ENCODE measurements at regions not wholly inside any gene's neighbourhood (a gene's known extent, or its start where the extent isn't known, plus 50 kb on each side); places are given as distances from the start of the nearest gene placed in this dataset.
A peak's percentile ranks its signal among the peaks of the same experiment; 100 is the strongest.

DNA sequence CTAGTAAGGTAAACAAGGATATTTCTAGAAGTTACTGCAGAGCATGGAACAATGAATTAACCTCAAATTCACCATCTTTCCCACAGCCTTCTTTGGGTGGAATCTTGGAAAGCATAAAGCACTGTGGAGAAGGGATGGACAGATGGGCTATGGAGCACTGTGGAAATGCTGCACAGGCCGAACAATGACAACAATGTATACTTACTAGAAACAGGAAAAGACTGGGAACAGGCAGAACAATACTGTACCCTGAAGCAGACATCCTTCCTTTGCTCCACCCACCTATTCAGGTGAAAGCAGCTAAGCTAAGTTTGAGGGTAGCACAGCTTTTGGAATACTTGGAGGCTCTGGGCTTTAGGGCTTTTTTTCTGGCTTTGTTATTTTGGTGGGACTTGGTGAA, 250.6 kb upstream of the KLF8 start:
- Histone ChIP-seq H3K9ac (ENCODE audit: low read length in 5 of 5) (no peak overlapping the region), H3K4me1 (ENCODE audit: control insufficient read depth in 5 of 5, insufficient read depth in 5 of 5, low read length in 5 of 5) (no peaks in the 10 kb centered on the region), H3K9me3 (ENCODE audit: control insufficient read depth in 5 of 5, low read length in 5 of 5) (peaks cover 3 to 24% (median 16%) of the 10 kb centered on the region in 5 donors), H3K27me3 (ENCODE audit: control insufficient read depth in 5 of 5, insufficient read depth in 4 of 5, low read length in 5 of 5) (no peaks in the 10 kb centered on the region), H3K27ac (ENCODE audit: low read depth, low read length) (no peak overlapping the region), H3K4me3 (ENCODE audit: low read depth in 1 of 5, low read length in 5 of 5) (no peak overlapping the region), H3K36me3 (ENCODE audit: control insufficient read depth in 5 of 5, insufficient read depth in 5 of 5, low read length in 5 of 5) (no peaks in the 10 kb centered on the region)

DNA sequence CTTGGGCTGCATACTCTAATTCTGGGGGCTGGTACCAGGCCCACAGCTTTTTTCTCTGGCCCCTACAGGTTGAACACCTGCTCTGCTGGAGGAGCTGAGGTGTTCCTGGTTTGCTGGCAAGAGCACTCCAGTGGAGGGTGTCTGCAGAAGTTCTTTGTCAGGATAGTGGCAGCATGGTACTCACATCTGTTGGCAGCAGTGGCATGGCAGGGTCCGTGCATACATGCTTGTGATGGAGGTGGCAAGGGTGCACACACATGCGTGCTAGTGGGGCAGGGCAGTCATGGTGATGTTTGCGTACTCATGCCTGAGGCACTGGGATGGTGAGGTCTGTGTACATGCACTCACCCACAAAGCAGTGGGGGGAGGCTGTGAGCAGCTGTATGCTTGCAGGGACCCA, 235.5 kb upstream of the KLF8 start:
- Histone ChIP-seq H3K9me3 (ENCODE audit: control insufficient read depth in 5 of 5, low read length in 5 of 5) (peaks cover 0 to 5% (median 0%) of the 10 kb centered on the region in 5 donors), H3K4me3 (ENCODE audit: low read depth in 1 of 5, low read length in 5 of 5) (peak overlapping the region in 1 of 5 donors; percentile 0), H3K36me3 (ENCODE audit: control insufficient read depth in 5 of 5, insufficient read depth in 5 of 5, low read length in 5 of 5) (no peaks in the 10 kb centered on the region), H3K27ac (ENCODE audit: low read depth, low read length) (no peak overlapping the region), H3K9ac (ENCODE audit: low read length in 5 of 5) (no peak overlapping the region), H3K4me1 (ENCODE audit: control insufficient read depth in 5 of 5, insufficient read depth in 5 of 5, low read length in 5 of 5) (no peaks in the 10 kb centered on the region), H3K27me3 (ENCODE audit: control insufficient read depth in 5 of 5, insufficient read depth in 4 of 5, low read length in 5 of 5) (peaks cover 0 to 9% (median 8%) of the 10 kb centered on the region in 5 donors)

DNA sequence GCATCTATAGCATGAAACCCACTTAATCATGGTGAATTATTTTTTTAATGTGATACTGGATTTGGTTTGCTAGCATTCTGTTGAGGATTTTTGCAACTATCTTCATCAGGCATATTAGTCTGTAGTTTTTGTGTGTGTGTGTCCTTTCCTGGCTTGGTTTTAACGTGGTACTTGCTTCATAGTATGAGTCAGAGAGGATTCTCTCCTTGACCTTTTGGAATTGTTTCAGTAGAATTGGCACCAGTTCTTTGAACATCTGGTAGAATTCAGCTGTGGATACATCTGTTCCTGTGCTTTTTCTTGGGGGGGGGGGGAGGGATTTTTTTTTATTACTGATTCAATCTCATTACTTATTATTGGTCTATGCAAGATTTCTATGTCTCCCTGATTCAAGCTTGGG, 232.0 kb upstream of the KLF8 start:
- H3K9ac ChIP-seq (ENCODE audit: low read length in 5 of 5): no peak overlapping the region

DNA sequence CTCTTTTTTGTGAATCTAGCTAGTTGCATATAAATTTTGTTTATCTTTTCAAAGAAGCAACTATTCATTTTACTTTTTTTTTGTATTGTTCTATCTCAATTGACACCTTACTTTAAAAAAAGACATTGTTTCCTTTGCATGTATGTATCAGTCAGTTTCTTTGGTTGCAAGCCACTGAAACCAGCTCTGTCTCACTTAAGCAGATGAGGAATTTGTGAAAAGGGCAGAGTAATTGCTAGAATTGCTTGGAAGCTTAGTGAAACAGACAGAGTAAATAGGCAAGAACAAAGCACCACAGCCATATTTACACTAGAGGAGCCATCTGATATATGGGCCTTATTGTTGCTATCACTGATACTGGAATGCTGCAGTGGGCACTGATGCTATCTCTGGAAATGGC, 231.4 kb upstream of the KLF8 start:
- peaks cover 0 to 15% (median 7%) of the 10 kb centered on the region in 5 donors for H3K27me3 ChIP-seq (ENCODE audit: control insufficient read depth in 5 of 5, insufficient read depth in 4 of 5, low read length in 5 of 5)
- H3K4me1 ChIP-seq (ENCODE audit: control insufficient read depth in 5 of 5, insufficient read depth in 5 of 5, low read length in 5 of 5): no peaks in the 10 kb centered on the region
- H3K4me3 ChIP-seq (ENCODE audit: low read depth in 1 of 5, low read length in 5 of 5): no peak overlapping the region
- H3K9ac ChIP-seq (ENCODE audit: low read length in 5 of 5): no peak overlapping the region
- H3K36me3 ChIP-seq (ENCODE audit: control insufficient read depth in 5 of 5, insufficient read depth in 5 of 5, low read length in 5 of 5): no peaks in the 10 kb centered on the region
- no peak overlapping the region for H3K27ac ChIP-seq (ENCODE audit: low read depth, low read length)
- no peaks in the 10 kb centered on the region for H3K9me3 ChIP-seq (ENCODE audit: control insufficient read depth in 5 of 5, low read length in 5 of 5)

More for the DNA sequence above, 232.0 kb upstream of the KLF8 start:
- no peaks in the 10 kb centered on the region for H3K4me1 ChIP-seq (ENCODE audit: control insufficient read depth in 5 of 5, insufficient read depth in 5 of 5, low read length in 5 of 5)
- H3K36me3 ChIP-seq (ENCODE audit: control insufficient read depth in 5 of 5, insufficient read depth in 5 of 5, low read length in 5 of 5): no peaks in the 10 kb centered on the region
- H3K9me3 ChIP-seq (ENCODE audit: control insufficient read depth in 5 of 5, low read length in 5 of 5): no peaks in the 10 kb centered on the region
- H3K27me3 ChIP-seq (ENCODE audit: control insufficient read depth in 5 of 5, insufficient read depth in 4 of 5, low read length in 5 of 5): peaks cover 0 to 9% (median 8%) of the 10 kb centered on the region in 5 donors
- H3K4me3 ChIP-seq (ENCODE audit: low read depth in 1 of 5, low read length in 5 of 5): no peak overlapping the region
- no peak overlapping the region for H3K27ac ChIP-seq (ENCODE audit: low read depth, low read length)

DNA sequence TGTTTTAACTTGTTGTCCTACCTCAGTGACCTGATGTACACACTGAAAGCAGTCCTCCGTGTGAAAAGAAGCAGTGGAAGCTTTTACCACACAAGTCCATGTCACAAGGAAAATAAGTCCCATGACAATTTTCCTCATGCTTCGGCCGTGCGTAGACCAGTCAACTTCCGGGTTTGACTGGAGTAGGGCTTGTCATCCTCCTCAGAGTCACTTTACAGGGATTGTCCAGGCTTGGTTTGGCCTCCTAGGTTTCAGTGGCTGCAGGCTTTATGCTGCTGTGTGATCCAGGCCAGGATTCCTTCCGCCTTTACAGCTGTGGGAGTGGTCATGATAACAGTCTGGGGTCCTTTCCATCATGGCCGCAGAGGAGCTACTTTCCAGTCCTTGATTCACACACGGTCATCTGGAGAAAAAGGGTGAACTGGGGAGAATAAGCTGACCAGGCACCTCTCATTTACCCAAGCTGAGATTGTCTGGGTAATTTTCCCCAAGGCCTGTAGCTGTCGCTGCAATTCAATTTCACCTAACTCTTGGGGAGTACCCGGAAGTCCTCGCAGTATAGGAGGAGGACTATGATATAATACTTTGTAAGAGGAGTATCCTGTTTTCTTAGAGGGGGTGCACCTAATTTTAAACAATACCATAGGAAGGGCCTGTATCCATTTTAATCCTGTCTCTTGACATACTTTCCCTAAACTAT, 206.1 kb upstream of the KLF8 start:
- H3K9me3 ChIP-seq (ENCODE audit: control insufficient read depth in 5 of 5, low read length in 5 of 5): peaks cover 0 to 7% (median 0%) of the 10 kb centered on the region in 5 donors
- H3K4me1 ChIP-seq (ENCODE audit: control insufficient read depth in 5 of 5, insufficient read depth in 5 of 5, low read length in 5 of 5): no peaks in the 10 kb centered on the region
- H3K9ac ChIP-seq (ENCODE audit: low read length in 5 of 5): no peak overlapping the region
- peaks cover 0 to 2% (median 0%) of the 10 kb centered on the region in 5 donors for H3K27me3 ChIP-seq (ENCODE audit: control insufficient read depth in 5 of 5, insufficient read depth in 4 of 5, low read length in 5 of 5)
- H3K27ac ChIP-seq (ENCODE audit: low read depth, low read length): no peak overlapping the region
- H3K36me3 ChIP-seq (ENCODE audit: control insufficient read depth in 5 of 5, insufficient read depth in 5 of 5, low read length in 5 of 5): no peaks in the 10 kb centered on the region
- H3K4me3 ChIP-seq (ENCODE audit: low read depth in 1 of 5, low read length in 5 of 5): no peak overlapping the region

DNA sequence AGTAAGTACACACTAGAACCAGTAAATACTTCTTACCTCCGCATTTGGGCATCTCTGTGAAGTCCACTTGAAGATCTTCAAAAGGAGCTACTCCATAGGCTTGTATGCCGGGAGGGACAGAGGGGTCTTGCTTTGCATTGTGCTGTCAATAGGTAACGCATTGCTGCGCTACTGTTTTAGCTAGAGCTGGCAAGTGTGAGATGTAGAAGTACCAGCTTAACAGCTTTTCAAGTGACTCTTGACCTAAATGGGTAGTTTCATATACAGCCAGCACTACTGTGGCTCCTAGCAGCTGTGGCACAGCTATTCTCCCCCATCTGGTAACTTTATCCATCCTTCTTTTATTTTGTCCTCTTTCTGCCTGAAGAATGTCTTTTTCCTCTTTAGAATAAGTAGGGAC, 205.3 kb upstream of the KLF8 start:
- Histone ChIP-seq H3K36me3 (ENCODE audit: control insufficient read depth in 5 of 5, insufficient read depth in 5 of 5, low read length in 5 of 5) (no peaks in the 10 kb centered on the region), H3K27me3 (ENCODE audit: control insufficient read depth in 5 of 5, insufficient read depth in 4 of 5, low read length in 5 of 5) (peaks cover 0 to 2% (median 0%) of the 10 kb centered on the region in 5 donors), H3K4me1 (ENCODE audit: control insufficient read depth in 5 of 5, insufficient read depth in 5 of 5, low read length in 5 of 5) (no peaks in the 10 kb centered on the region), H3K9me3 (ENCODE audit: control insufficient read depth in 5 of 5, low read length in 5 of 5) (peaks cover 0 to 7% (median 0%) of the 10 kb centered on the region in 5 donors), H3K9ac (ENCODE audit: low read length in 5 of 5) (no peak overlapping the region), H3K27ac (ENCODE audit: low read depth, low read length) (no peak overlapping the region), H3K4me3 (ENCODE audit: low read depth in 1 of 5, low read length in 5 of 5) (no peak overlapping the region)

DNA sequence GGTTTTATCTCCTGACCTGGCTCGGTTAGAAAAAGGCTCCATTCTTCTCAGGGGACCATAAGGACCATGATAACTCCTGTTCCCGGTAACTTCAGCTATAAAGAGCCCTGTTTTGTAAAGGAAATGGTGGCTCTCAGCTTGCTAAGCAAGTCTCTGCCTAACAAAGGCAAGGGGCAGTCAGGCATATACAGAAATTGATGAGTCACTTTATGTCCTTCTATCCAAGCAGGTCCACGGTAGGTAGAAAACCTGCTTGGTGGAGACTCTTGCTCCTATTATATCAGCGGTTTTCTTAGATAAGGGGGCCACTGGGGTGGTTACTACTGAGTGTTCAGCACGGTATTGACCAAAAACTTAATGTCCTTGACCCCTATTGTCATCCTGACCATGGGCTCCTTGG, 203.0 kb upstream of the KLF8 start:
- H3K4me3 ChIP-seq (ENCODE audit: low read depth in 1 of 5, low read length in 5 of 5): no peak overlapping the region
- H3K4me1 ChIP-seq (ENCODE audit: control insufficient read depth in 5 of 5, insufficient read depth in 5 of 5, low read length in 5 of 5): no peaks in the 10 kb centered on the region
- peaks cover 0 to 7% (median 0%) of the 10 kb centered on the region in 5 donors for H3K9me3 ChIP-seq (ENCODE audit: control insufficient read depth in 5 of 5, low read length in 5 of 5)
- no peak overlapping the region for H3K9ac ChIP-seq (ENCODE audit: low read length in 5 of 5)
- H3K27ac ChIP-seq (ENCODE audit: low read depth, low read length): no peak overlapping the region
- H3K27me3 ChIP-seq (ENCODE audit: control insufficient read depth in 5 of 5, insufficient read depth in 4 of 5, low read length in 5 of 5): peaks cover 0 to 2% (median 0%) of the 10 kb centered on the region in 5 donors
- no peaks in the 10 kb centered on the region for H3K36me3 ChIP-seq (ENCODE audit: control insufficient read depth in 5 of 5, insufficient read depth in 5 of 5, low read length in 5 of 5)

DNA sequence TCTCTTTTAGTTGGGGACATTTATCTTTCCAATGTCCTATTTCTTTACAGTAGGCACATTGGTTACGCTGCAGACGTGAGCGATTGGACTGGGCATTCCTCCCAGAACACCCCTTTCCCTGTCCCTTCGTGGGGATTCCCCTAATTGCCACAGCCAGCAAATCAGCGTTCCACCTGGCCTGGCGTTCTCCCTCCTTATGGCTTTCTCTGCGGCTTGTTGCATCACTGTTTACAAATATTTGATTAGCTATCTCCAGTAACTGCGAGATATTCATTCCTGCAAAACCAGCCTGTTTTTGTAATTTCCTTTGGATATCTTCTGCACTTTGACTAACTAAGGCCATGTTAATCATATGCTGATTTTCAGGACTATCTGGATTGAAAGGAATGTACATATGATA, 202.5 kb upstream of the KLF8 start:
- no peaks in the 10 kb centered on the region for H3K36me3 ChIP-seq (ENCODE audit: control insufficient read depth in 5 of 5, insufficient read depth in 5 of 5, low read length in 5 of 5)
- peaks cover 0 to 7% (median 0%) of the 10 kb centered on the region in 5 donors for H3K9me3 ChIP-seq (ENCODE audit: control insufficient read depth in 5 of 5, low read length in 5 of 5)
- H3K4me3 ChIP-seq (ENCODE audit: low read depth in 1 of 5, low read length in 5 of 5): no peak overlapping the region
- H3K9ac ChIP-seq (ENCODE audit: low read length in 5 of 5): no peak overlapping the region
- H3K4me1 ChIP-seq (ENCODE audit: control insufficient read depth in 5 of 5, insufficient read depth in 5 of 5, low read length in 5 of 5): no peaks in the 10 kb centered on the region
- no peak overlapping the region for H3K27ac ChIP-seq (ENCODE audit: low read depth, low read length)
- H3K27me3 ChIP-seq (ENCODE audit: control insufficient read depth in 5 of 5, insufficient read depth in 4 of 5, low read length in 5 of 5): peaks cover 0 to 2% (median 0%) of the 10 kb centered on the region in 5 donors

DNA sequence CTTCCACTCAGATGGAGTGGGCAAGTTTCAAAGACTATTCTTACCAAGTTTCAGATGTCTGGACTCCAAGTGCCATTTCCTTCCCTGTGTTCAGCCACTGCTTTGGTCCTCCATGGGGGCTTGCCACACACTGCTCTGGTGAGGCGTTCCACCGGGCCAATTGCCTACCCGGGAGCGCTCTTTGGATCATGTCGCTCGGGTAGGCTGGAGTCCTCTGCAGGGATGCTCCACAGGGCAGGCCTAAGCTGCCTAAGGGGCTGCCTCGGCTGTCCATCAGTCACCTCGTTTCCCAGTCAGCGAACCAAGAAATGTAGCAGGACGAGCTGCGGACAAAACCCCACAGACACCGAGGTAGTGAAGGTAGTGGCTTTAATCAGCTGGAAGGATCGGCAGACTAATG, 200.7 kb upstream of the KLF8 start:
- no peaks in the 10 kb centered on the region for H3K4me1 ChIP-seq (ENCODE audit: control insufficient read depth in 5 of 5, insufficient read depth in 5 of 5, low read length in 5 of 5)
- H3K27ac ChIP-seq (ENCODE audit: low read depth, low read length): no peak overlapping the region
- no peaks in the 10 kb centered on the region for H3K27me3 ChIP-seq (ENCODE audit: control insufficient read depth in 5 of 5, insufficient read depth in 4 of 5, low read length in 5 of 5)
- no peak overlapping the region for H3K4me3 ChIP-seq (ENCODE audit: low read depth in 1 of 5, low read length in 5 of 5)
- no peaks in the 10 kb centered on the region for H3K36me3 ChIP-seq (ENCODE audit: control insufficient read depth in 5 of 5, insufficient read depth in 5 of 5, low read length in 5 of 5)
- no peak overlapping the region for H3K9ac ChIP-seq (ENCODE audit: low read length in 5 of 5)
- H3K9me3 ChIP-seq (ENCODE audit: control insufficient read depth in 5 of 5, low read length in 5 of 5): peaks cover 0 to 13% (median 0%) of the 10 kb centered on the region in 5 donors

DNA sequence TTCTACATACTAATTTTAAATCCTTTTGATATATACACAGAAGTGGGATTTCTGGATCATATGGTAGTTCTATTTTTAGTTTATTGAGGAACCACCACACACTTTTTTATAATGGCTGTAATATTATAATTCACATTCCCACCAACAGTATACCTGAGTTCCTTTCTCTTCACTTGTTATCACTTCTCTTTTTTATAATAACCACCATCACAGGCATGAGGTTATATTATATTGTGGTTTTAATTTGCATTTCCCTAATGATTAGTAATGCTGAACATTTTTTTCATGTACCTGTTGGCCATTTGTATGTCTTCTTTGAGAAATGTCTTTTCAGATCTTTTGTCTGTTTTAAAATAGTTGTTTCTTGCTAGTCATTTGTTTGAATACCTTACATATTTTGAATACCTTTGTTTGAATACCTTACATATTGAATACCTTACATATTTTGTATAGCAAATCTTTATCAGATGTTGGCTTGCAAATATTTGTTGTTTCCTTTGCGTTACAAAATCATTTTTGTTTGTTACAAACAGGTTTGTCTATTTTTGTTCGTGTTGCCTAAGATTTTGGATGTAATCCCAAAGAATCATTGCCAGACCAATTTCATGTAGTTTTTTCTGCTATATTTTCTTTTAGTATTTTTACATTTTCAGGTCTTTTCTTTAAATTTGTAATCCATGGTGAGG, 198.5 kb upstream of the KLF8 start:
- H3K36me3 ChIP-seq (ENCODE audit: control insufficient read depth in 5 of 5, insufficient read depth in 5 of 5, low read length in 5 of 5): no peaks in the 10 kb centered on the region
- no peak overlapping the region for H3K27ac ChIP-seq (ENCODE audit: low read depth, low read length)
- no peak overlapping the region for H3K4me3 ChIP-seq (ENCODE audit: low read depth in 1 of 5, low read length in 5 of 5)
- H3K9ac ChIP-seq (ENCODE audit: low read length in 5 of 5): no peak overlapping the region
- peaks cover 0 to 15% (median 2%) of the 10 kb centered on the region in 5 donors for H3K9me3 ChIP-seq (ENCODE audit: control insufficient read depth in 5 of 5, low read length in 5 of 5)
- H3K4me1 ChIP-seq (ENCODE audit: control insufficient read depth in 5 of 5, insufficient read depth in 5 of 5, low read length in 5 of 5): no peaks in the 10 kb centered on the region
- H3K27me3 ChIP-seq (ENCODE audit: control insufficient read depth in 5 of 5, insufficient read depth in 4 of 5, low read length in 5 of 5): no peaks in the 10 kb centered on the region
